Mucosa of descending colon (tissue), 3 donors: ENCODE measurements at regions not wholly inside any gene's neighbourhood (a gene's known extent, or its start where the extent isn't known, plus 50 kb on each side); places are given as distances from the start of the nearest gene placed in this dataset.

Experiments
- ATAC-seq: fragments of 200-7000 bp; cut with Tn5 transposase; one replicate; pipeline ENCODE4 v1.9.1; 2020; ENCODE audit warnings: mild to moderate bottlenecking, moderate library complexity
- DNase-seq, 3 donors: peaks; one replicate each; pipeline ENCODE4 v3.0.0-alpha.2; 2020
- H3K36me3 ChIP-seq: fragments of 200-600 bp; one replicate; pipeline ENCODE4 v1.8.0; 2021; ENCODE audit warnings: low read depth, mild to moderate bottlenecking
- H3K4me1 ChIP-seq: fragments of 200-600 bp; one replicate; pipeline ENCODE4 v1.8.0; 2021; ENCODE audit warnings: low read depth, mild to moderate bottlenecking
- H3K4me3 ChIP-seq: fragments of 200-600 bp; one replicate; pipeline ENCODE4 v1.8.0; 2021; ENCODE audit warnings: mild to moderate bottlenecking
- H3K9me3 ChIP-seq: fragments of 200-600 bp; one replicate; pipeline ENCODE4 v1.8.0; 2021; ENCODE audit warnings: mild to moderate bottlenecking
- intact Hi-C, 2 donors: fragments of 100-400 bp; cut with DNase I in 1 of 2; cut with micrococcal nuclease in 1 of 2; formaldehyde crosslinking; loops; one replicate each; pipeline versions ENCODE4 v1.11.0 to v1.11.1; 2022; cut with DNase I, micrococcal nuclease
- TF ChIP-seq, protein P1 (sequence below): fragments of 200-600 bp; IDR thresholded peaks from one replicate; pipeline ENCODE4 v1.8.0; 2022; ENCODE audit warnings: antibody characterized with exemption, mild to moderate bottlenecking
- donor health status: DM: no; HTN: no; CAD: no; lungs with moderate emphysema.
- donor health status: DM: no; HTN: no; CAD: no.
- donor health status: DM: no; HTN: yes; CAD: no.

DNA sequence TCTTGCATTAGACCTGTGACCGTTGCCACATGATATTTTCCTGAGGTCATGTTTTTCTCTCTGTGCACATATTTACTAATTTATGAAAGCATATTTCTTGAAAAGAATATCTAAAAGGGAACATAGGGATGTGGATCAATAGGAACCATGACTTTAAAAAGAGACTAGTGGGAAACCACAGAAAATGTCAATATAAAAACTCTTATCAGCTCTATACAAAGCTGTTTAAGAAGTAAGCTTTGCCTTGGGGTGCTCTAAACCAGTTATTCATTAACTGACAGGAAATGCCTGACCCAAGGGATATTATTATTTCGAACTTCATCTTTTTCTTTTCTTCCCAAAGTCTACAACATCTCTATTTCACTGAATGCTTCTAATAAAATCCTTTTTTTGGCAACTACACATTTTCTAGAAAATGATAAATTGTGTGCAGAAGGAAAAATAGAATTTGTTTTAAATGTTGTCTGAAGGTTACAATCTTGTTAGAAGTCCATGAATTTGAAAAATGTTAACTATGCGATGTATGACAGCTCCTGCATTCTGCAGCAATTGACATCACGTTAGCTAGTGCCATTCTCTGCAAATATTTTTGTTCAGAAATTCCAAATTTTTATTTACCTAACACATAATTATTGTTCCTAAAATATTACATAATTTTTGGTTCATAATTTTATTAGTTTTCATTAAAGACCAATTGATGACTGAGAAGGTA is 345.0 kb downstream of the SLC16A7 start:
- DNase-seq (no peak), ATAC-seq (no peak)
- Histone ChIP-seq H3K4me1 (no peaks in the 10 kb centered on the region), H3K9me3 (no peaks in the 10 kb centered on the region), H3K4me3 (no peak overlapping the region), H3K36me3 (no peaks in the 10 kb centered on the region)
- intact Hi-C loops: no loop called here
- TF ChIP-seq, protein P1, sequence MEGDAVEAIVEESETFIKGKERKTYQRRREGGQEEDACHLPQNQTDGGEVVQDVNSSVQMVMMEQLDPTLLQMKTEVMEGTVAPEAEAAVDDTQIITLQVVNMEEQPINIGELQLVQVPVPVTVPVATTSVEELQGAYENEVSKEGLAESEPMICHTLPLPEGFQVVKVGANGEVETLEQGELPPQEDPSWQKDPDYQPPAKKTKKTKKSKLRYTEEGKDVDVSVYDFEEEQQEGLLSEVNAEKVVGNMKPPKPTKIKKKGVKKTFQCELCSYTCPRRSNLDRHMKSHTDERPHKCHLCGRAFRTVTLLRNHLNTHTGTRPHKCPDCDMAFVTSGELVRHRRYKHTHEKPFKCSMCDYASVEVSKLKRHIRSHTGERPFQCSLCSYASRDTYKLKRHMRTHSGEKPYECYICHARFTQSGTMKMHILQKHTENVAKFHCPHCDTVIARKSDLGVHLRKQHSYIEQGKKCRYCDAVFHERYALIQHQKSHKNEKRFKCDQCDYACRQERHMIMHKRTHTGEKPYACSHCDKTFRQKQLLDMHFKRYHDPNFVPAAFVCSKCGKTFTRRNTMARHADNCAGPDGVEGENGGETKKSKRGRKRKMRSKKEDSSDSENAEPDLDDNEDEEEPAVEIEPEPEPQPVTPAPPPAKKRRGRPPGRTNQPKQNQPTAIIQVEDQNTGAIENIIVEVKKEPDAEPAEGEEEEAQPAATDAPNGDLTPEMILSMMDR: no peak

DNA sequence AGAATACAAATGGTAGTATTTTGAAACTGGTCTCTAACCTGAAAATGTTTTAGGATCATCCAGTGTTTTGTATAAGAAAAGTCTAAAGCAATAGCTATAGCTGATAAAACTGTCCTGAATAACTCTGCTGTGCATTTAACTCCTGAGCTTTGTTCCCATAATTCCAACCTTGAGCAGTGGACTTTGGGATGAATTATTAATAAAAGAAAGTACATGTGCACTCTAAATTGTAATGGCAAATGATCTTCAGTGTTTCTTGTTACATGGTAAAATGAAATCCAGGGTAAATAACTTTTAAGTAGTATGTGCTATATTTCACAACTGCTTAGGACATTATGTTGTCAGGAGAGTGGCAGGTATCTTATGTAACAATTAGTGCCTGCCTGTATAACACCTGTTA is 345.6 kb downstream of the SLC16A7 start:
- DNase-seq (no peak), ATAC-seq (no peak)
- Histone ChIP-seq H3K36me3 (no peaks in the 10 kb centered on the region), H3K9me3 (no peaks in the 10 kb centered on the region), H3K4me1 (no peaks in the 10 kb centered on the region), H3K4me3 (no peak overlapping the region)
- intact Hi-C loops: no loop called here
- TF ChIP-seq, protein P1: no peak

DNA sequence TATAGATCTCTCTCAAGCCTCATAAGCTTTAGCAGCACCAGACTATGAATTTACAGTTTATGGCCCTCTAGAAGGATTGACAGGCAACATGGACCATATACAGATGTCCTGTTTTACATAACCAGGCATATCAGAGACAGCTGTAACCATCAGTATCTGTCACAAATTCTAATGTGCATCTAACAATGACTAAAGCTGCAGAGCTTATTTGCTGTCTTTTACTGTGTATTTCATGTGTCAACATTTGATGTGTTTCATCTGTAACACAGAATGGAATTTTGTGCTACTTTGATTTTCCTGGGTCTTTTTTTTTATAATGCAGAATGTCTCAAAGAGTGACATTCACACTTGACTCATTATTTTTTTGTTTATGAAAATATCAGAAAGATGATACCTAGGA is 348.3 kb downstream of the SLC16A7 start:
- no peaks in the 10 kb centered on the region for H3K36me3 ChIP-seq
- TF ChIP-seq, protein P1: no peak
- no peak for DNase-seq
- no peaks in the 10 kb centered on the region for H3K4me1 ChIP-seq
- H3K9me3 ChIP-seq: no peaks in the 10 kb centered on the region
- H3K4me3 ChIP-seq: no peak overlapping the region
- no peak for ATAC-seq
- intact Hi-C loops: no loop called here

DNA sequence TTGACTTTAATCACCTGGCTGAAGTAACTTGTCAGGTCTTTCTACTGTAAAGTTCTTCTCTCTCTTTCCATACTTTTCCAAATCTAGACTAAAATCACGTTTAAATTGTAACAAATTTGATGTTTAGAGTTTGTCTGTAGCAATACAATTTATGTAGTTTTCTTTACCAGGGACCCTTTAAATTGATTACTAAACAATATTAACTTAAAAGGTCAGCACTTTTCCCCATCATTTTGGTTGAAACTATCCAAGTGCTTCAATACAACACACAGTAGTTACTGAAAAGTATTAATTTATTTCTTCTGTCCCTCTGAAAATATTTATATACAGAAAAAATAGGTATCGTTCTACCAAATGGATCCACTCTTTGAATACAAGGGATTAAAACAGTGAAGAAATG is 350.8 kb downstream of the SLC16A7 start:
- TF ChIP-seq, protein P1: no peak
- H3K4me3 ChIP-seq: no peak overlapping the region
- no peaks in the 10 kb centered on the region for H3K36me3 ChIP-seq
- DNase-seq (no peak), ATAC-seq (no peak)
- intact Hi-C loops: no loop called here
- no peaks in the 10 kb centered on the region for H3K9me3 ChIP-seq
- no peaks in the 10 kb centered on the region for H3K4me1 ChIP-seq

DNA sequence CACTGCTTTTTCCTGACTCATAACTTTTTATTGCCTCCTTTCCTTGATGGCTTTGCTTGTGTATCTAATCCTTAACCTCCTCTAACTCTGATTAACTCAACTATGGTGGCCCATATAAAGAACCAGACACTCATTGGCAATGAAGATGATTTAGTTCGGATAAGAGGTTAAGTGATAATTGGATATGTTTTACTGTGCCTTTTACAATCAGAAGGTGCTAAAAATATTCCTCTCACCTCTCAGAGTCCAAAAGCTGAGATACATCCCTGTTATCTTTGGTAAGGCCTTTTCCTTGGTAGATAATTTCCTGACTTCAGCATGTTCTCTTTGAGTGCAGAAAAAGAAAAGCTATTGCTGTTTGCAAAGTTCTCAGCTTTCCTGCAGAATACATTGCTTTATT is 367.7 kb downstream of the SLC16A7 start:
- no peaks in the 10 kb centered on the region for H3K36me3 ChIP-seq
- TF ChIP-seq, protein P1: no peak
- DNase-seq: no peak
- no peak overlapping the region for H3K4me3 ChIP-seq
- intact Hi-C loops: no loop called here
- H3K4me1 ChIP-seq: no peaks in the 10 kb centered on the region
- H3K9me3 ChIP-seq: no peaks in the 10 kb centered on the region
- ATAC-seq: no peak

DNA sequence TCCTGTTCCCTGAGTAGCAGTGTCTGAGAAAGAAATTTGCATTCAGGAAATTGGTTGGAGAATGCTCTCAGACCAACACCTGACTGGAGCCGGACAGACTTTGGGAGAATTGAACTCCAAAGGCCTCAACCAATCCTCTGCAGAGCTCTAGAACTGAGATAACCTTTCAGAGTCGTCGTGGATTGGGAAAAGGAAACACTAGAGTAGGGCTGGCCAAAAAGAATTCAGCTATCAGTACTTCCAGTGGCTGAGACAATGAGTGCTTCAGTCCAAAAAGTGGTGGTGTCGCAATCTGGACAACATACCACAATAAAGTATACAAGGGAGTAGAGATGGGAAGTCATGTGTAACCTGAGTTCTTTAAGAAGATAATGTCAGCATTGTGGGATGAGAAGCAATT is 377.1 kb downstream of the SLC16A7 start:
- TF ChIP-seq, protein P1: no peak
- no peak for DNase-seq
- ATAC-seq: no peak
- intact Hi-C loops: no loop called here
- no peak overlapping the region for H3K4me3 ChIP-seq
- H3K36me3 ChIP-seq: no peaks in the 10 kb centered on the region
- no peaks in the 10 kb centered on the region for H3K4me1 ChIP-seq
- no peaks in the 10 kb centered on the region for H3K9me3 ChIP-seq
